ENCODE measurements at regions not wholly inside any gene's neighbourhood (a gene's known extent, or its start where the extent isn't known, plus 50 kb on each side); places are given as distances from the start of the nearest gene placed in this dataset.

GRCh38 chr21:24014381-24014780 is 1592.9 kb downstream of the MRPL39 start:
- no peak overlapping the region for H3K27ac Mint-ChIP-seq
- intact Hi-C loops (cut with micrococcal nuclease): no loop called here
- H3K36me3 Mint-ChIP-seq (ENCODE audit: low read depth): no peaks in the 10 kb centered on the region
- peaks cover 1% of the 10 kb centered on the region for H3K27me3 Mint-ChIP-seq
- peaks cover 3% of the 10 kb centered on the region for H3K9me3 Mint-ChIP-seq
- no peak overlapping the region for H3K4me3 Mint-ChIP-seq
- H3K4me1 Mint-ChIP-seq (ENCODE audit: low read depth): no peaks in the 10 kb centered on the region

- no peaks in the 10 kb centered on the region for H3K9me3 Mint-ChIP-seq
- no peak overlapping the region for H3K4me3 Mint-ChIP-seq
- H3K27me3 Mint-ChIP-seq: peaks cover 1% of the 10 kb centered on the region
- H3K4me1 Mint-ChIP-seq (ENCODE audit: low read depth): no peaks in the 10 kb centered on the region
- H3K36me3 Mint-ChIP-seq (ENCODE audit: low read depth): no peaks in the 10 kb centered on the region
- H3K27ac Mint-ChIP-seq: no peak overlapping the region
- intact Hi-C loops (cut with micrococcal nuclease): no loop called here
These were observed 1596.2 kb downstream of the MRPL39 start for GRCh38 chr21:24011087-24011486.

- Mint-ChIP-seq H3K4me3 (no peak overlapping the region), H3K36me3 (ENCODE audit: low read depth) (no peaks in the 10 kb centered on the region), H3K27ac (no peak overlapping the region), H3K9me3 (peaks cover 10% of the 10 kb centered on the region), H3K27me3 (peaks cover 1% of the 10 kb centered on the region), H3K4me1 (ENCODE audit: low read depth) (no peaks in the 10 kb centered on the region)
- intact Hi-C loops (cut with micrococcal nuclease): no loop called here
These were observed 1599.7 kb downstream of the MRPL39 start for GRCh38 chr21:24007592-24007991.

DNA sequence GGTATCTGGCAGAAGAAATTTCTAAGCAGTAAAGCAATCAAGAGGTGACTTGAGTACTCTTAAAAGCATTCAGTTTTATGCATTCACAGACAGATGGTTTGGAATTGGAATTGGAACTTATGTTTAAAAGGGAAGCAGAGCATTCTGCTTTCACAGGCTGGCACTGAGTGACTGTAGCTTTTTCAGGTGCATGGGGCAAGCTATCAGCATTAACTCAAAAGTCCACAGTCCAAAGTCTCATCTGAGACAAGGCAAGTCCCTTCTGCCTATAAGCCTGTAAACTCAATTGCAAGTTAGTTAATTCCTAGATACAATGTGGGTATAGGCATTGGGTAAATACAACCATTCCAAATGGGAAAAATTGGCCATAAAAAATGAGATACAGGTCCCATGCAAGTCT is 1620.3 kb downstream of the MRPL39 start:
- Mint-ChIP-seq H3K4me3 (no peak overlapping the region), H3K36me3 (ENCODE audit: low read depth) (no peaks in the 10 kb centered on the region), H3K27me3 (peaks cover 54% of the 10 kb centered on the region), H3K9me3 (peaks cover 13% of the 10 kb centered on the region), H3K27ac (no peak overlapping the region), H3K4me1 (ENCODE audit: low read depth) (no peaks in the 10 kb centered on the region)
- intact Hi-C loops (cut with micrococcal nuclease): no loop called here

GRCh38 chr21:23986214-23986613 is 1621.1 kb downstream of the MRPL39 start:
- Mint-ChIP-seq H3K27ac (no peak overlapping the region), H3K9me3 (peaks cover 13% of the 10 kb centered on the region), H3K4me3 (no peak overlapping the region), H3K4me1 (ENCODE audit: low read depth) (no peaks in the 10 kb centered on the region), H3K36me3 (ENCODE audit: low read depth) (no peaks in the 10 kb centered on the region), H3K27me3 (peaks cover 60% of the 10 kb centered on the region)
- intact Hi-C loops (cut with micrococcal nuclease): no loop called here

GRCh38 chr21:23982546-23982945 is 1624.7 kb downstream of the MRPL39 start:
- no peak overlapping the region for H3K4me3 Mint-ChIP-seq
- H3K27me3 Mint-ChIP-seq: peaks cover 74% of the 10 kb centered on the region
- H3K9me3 Mint-ChIP-seq: peaks cover 13% of the 10 kb centered on the region
- no peaks in the 10 kb centered on the region for H3K36me3 Mint-ChIP-seq (ENCODE audit: low read depth)
- intact Hi-C loops (cut with micrococcal nuclease): no loop called here
- H3K4me1 Mint-ChIP-seq (ENCODE audit: low read depth): peaks cover 15% of the 10 kb centered on the region
- no peak overlapping the region for H3K27ac Mint-ChIP-seq

GRCh38 chr21:23977971-23978370 is 1629.3 kb downstream of the MRPL39 start:
- peaks cover 64% of the 10 kb centered on the region for H3K27me3 Mint-ChIP-seq
- H3K4me1 Mint-ChIP-seq (ENCODE audit: low read depth): peaks cover 15% of the 10 kb centered on the region
- no peaks in the 10 kb centered on the region for H3K9me3 Mint-ChIP-seq
- H3K27ac Mint-ChIP-seq: no peak overlapping the region
- H3K36me3 Mint-ChIP-seq (ENCODE audit: low read depth): no peaks in the 10 kb centered on the region
- no peak overlapping the region for H3K4me3 Mint-ChIP-seq
- intact Hi-C loops (cut with micrococcal nuclease): no loop called here

GRCh38 chr21:23968722-23969647 is 1638.3 kb downstream of the MRPL39 start:
- Mint-ChIP-seq H3K4me3 (no peak overlapping the region), H3K36me3 (ENCODE audit: low read depth) (no peaks in the 10 kb centered on the region), H3K9me3 (no peaks in the 10 kb centered on the region), H3K4me1 (ENCODE audit: low read depth) (peaks cover 10% of the 10 kb centered on the region), H3K27me3 (peaks cover 59% of the 10 kb centered on the region), H3K27ac (no peak overlapping the region)
- intact Hi-C loops (cut with micrococcal nuclease): loop anchor here (2.0 kb wide), 1 partner anchor 116 kb away; no protein-coding TSS in a partner anchor

GRCh38 chr21:23968008-23968407 is 1639.3 kb downstream of the MRPL39 start:
- Mint-ChIP-seq H3K27ac (no peak overlapping the region), H3K27me3 (peaks cover 51% of the 10 kb centered on the region), H3K36me3 (ENCODE audit: low read depth) (no peaks in the 10 kb centered on the region), H3K9me3 (no peaks in the 10 kb centered on the region), H3K4me3 (no peak overlapping the region), H3K4me1 (ENCODE audit: low read depth) (peaks cover 10% of the 10 kb centered on the region)
- intact Hi-C loops (cut with micrococcal nuclease): loop anchor here (2.0 kb wide), 1 partner anchor 115 kb away; no protein-coding TSS in a partner anchor

GRCh38 chr21:23963454-23963853 is 1643.8 kb downstream of the MRPL39 start:
- Mint-ChIP-seq H3K36me3 (ENCODE audit: low read depth) (no peaks in the 10 kb centered on the region), H3K27ac (no peak overlapping the region), H3K27me3 (peaks cover 20% of the 10 kb centered on the region), H3K9me3 (no peaks in the 10 kb centered on the region), H3K4me1 (ENCODE audit: low read depth) (no peaks in the 10 kb centered on the region), H3K4me3 (no peak overlapping the region)
- intact Hi-C loops (cut with micrococcal nuclease): no loop called here

GRCh38 chr21:23960769-23961168 is 1646.5 kb downstream of the MRPL39 start:
- Mint-ChIP-seq H3K4me1 (ENCODE audit: low read depth) (no peaks in the 10 kb centered on the region), H3K27ac (no peak overlapping the region), H3K9me3 (no peaks in the 10 kb centered on the region), H3K36me3 (ENCODE audit: low read depth) (no peaks in the 10 kb centered on the region), H3K27me3 (peaks cover 11% of the 10 kb centered on the region), H3K4me3 (no peak overlapping the region)
- intact Hi-C loops (cut with micrococcal nuclease): no loop called here

GRCh38 chr21:23955135-23955843 is 1652.0 kb downstream of the MRPL39 start:
- H3K36me3 Mint-ChIP-seq (ENCODE audit: low read depth): no peaks in the 10 kb centered on the region
- H3K27me3 Mint-ChIP-seq: peaks cover 10% of the 10 kb centered on the region
- H3K27ac Mint-ChIP-seq: no peak overlapping the region
- H3K4me3 Mint-ChIP-seq: no peak overlapping the region
- H3K4me1 Mint-ChIP-seq (ENCODE audit: low read depth): peaks cover 6% of the 10 kb centered on the region
- intact Hi-C loops (cut with micrococcal nuclease): no loop called here
- no peaks in the 10 kb centered on the region for H3K9me3 Mint-ChIP-seq

- Mint-ChIP-seq H3K36me3 (ENCODE audit: low read depth) (no peaks in the 10 kb centered on the region), H3K4me3 (no peak overlapping the region), H3K27me3 (peaks cover 8% of the 10 kb centered on the region), H3K27ac (no peak overlapping the region), H3K4me1 (ENCODE audit: low read depth) (peaks cover 6% of the 10 kb centered on the region), H3K9me3 (no peaks in the 10 kb centered on the region)
- intact Hi-C loops (cut with micrococcal nuclease): no loop called here
These were observed 1655.0 kb downstream of the MRPL39 start for GRCh38 chr21:23952269-23952668.

DNA sequence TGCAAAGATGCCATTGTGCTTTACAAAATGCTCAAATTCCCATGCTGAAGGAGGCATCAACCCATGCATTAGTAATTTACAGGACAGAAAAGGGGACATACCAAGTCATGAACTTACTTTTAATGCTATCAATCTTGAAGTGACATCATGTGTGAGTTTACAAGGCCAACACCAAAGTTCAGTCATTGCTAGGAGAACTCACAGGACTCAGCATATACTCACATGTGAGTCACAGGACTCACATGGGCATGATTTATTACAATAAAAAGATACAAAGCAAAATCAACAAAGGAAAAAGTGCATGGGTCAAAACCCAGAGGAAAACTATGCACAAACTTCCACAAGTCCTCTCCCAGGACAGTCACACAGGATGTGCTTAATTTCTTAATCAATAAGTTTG is 1656.0 kb downstream of the MRPL39 start:
- H3K4me3 Mint-ChIP-seq: no peak overlapping the region
- no peak overlapping the region for H3K27ac Mint-ChIP-seq
- intact Hi-C loops (cut with micrococcal nuclease): no loop called here
- H3K9me3 Mint-ChIP-seq: no peaks in the 10 kb centered on the region
- no peaks in the 10 kb centered on the region for H3K36me3 Mint-ChIP-seq (ENCODE audit: low read depth)
- peaks cover 7% of the 10 kb centered on the region for H3K27me3 Mint-ChIP-seq
- peaks cover 6% of the 10 kb centered on the region for H3K4me1 Mint-ChIP-seq (ENCODE audit: low read depth)

All from dendritic cell treated with granulocyte-macrophage colony-stimulating factor and Interleukin-4, amounts not matched to agents 40 ng/mL and 50 ng/mL, for 4 days (primary cell).